B cell (primary cell): ENCODE measurements at regions not wholly inside any gene's neighbourhood (a gene's known extent, or its start where the extent isn't known, plus 50 kb on each side); places are given as distances from the start of the nearest gene placed in this dataset.

Source experiments
- CTCF ChIP-seq: fragments of 200-600 bp; IDR thresholded peaks from one replicate; pipeline ENCODE4 v1.8.0; 2022; ENCODE audit warnings: antibody characterized with exemption, mild to moderate bottlenecking
- EZH2 ChIP-seq: IDR thresholded peaks from 2 replicates; pipeline ENCODE4 v1.6.1; 2012; ENCODE audit warnings: borderline replicate concordance, low read depth, mild to moderate bottlenecking, moderate library complexity, low read length; ENCODE audit not compliant: insufficient read depth, poor library complexity, severe bottlenecking

GRCh38 chr20:20796766-20797440 lies 84.5 kb upstream of the RALGAPA2 start:
- TF ChIP-seq CTCF, result no peak
- TF ChIP-seq EZH2, result no peak
